Ovary (tissue), 3 donors: ENCODE measurements at regions not wholly inside any gene's neighbourhood (a gene's known extent, or its start where the extent isn't known, plus 50 kb on each side); places are given as distances from the start of the nearest gene placed in this dataset.

Experiments
- CTCF ChIP-seq, 3 donors: fragments of 450-650 bp in 2 of 3; fragments of 200-600 bp in 1 of 3; IDR thresholded peaks; one replicate each; pipeline versions ENCODE4 v1.5.1 to v1.8.0; 2016 to 2022; ENCODE audit warnings: antibody characterized with exemption in 3 of 3, mild to moderate bottlenecking in 1 of 3
- POLR2A ChIP-seq: fragments of 450-650 bp; IDR thresholded peaks from one replicate; pipeline ENCODE4 v1.6.1; 2017; ENCODE audit warnings: antibody characterized with exemption, mild to moderate bottlenecking, moderate library complexity
- donor health status: DM: no; HTN: no; CAD: no.

- TF ChIP-seq CTCF (IDR thresholded peaks at IDR 0.05) (no peak), POLR2A (no peak)
These were observed 276.0 kb downstream of the SV2B start for GRCh38 chr15:91376038-91376437.
